ENCODE measurements at regions not wholly inside any gene's neighbourhood (a gene's known extent, or its start where the extent isn't known, plus 50 kb on each side); places are given as distances from the start of the nearest gene placed in this dataset.

- Histone ChIP-seq H3K36me3 (no peaks in the 10 kb centered on the region), H3K27ac (no peak overlapping the region), H3K4me1 (no peaks in the 10 kb centered on the region), H3K9me3 (peaks cover 0 to 12% (median 10%) of the 10 kb centered on the region in 4 donors), H3K4me3 (no peak overlapping the region), H3K27me3 (no peaks in the 10 kb centered on the region)
- TF ChIP-seq CTCF (IDR thresholded peaks at IDR 0.05): no peak
- no peak for TF ChIP-seq POLR2AphosphoS5 (IDR thresholded peaks at IDR 0.05)
- no peak for TF ChIP-seq POLR2A (IDR thresholded peaks at IDR 0.05)
- no peak for TF ChIP-seq EP300 (IDR thresholded peaks at IDR 0.05)
- ATAC-seq (ENCODE audit: low FRiP score in 2 of 2) (no peak), DNase-seq (no peak)
- WGBS, 2 donors: 81 to 89% methylated on average over 3 of the region's 3 CpGs
Observed at GRCh38 chr3:157832588-157832987, 273.6 kb downstream of the SHOX2 start.

- Histone ChIP-seq H3K4me3 (no peak overlapping the region), H3K4me1 (no peaks in the 10 kb centered on the region), H3K27me3 (no peaks in the 10 kb centered on the region), H3K36me3 (no peaks in the 10 kb centered on the region), H3K27ac (no peak overlapping the region), H3K9me3 (peaks cover 0 to 12% (median 10%) of the 10 kb centered on the region in 4 donors)
- DNase-seq (no peak), ATAC-seq (ENCODE audit: low FRiP score in 2 of 2) (no peak)
- WGBS, 2 donors: 55 to 56% methylated on average over 7 of the region's 7 CpGs
- no peak for TF ChIP-seq POLR2A (IDR thresholded peaks at IDR 0.05)
- TF ChIP-seq EP300 (IDR thresholded peaks at IDR 0.05): no peak
- TF ChIP-seq CTCF (IDR thresholded peaks at IDR 0.05): no peak
- no peak for TF ChIP-seq POLR2AphosphoS5 (IDR thresholded peaks at IDR 0.05)
Observed at GRCh38 chr3:157830556-157831236, 275.5 kb downstream of the SHOX2 start.

- H3K27ac ChIP-seq: no peak overlapping the region
- no peak for TF ChIP-seq POLR2AphosphoS5 (IDR thresholded peaks at IDR 0.05)
- no peak for TF ChIP-seq POLR2A (IDR thresholded peaks at IDR 0.05)
- no peak for TF ChIP-seq EP300 (IDR thresholded peaks at IDR 0.05)
- no peak for TF ChIP-seq CTCF (IDR thresholded peaks at IDR 0.05)
- ATAC-seq (ENCODE audit: low FRiP score in 2 of 2): no peak
- 88 to 92% methylated on average over 2 of the region's 2 CpGs for WGBS, 2 donors
- no peaks in the 10 kb centered on the region for H3K27me3 ChIP-seq
- H3K4me1 ChIP-seq: no peaks in the 10 kb centered on the region
- no peak overlapping the region for H3K4me3 ChIP-seq
- no peaks in the 10 kb centered on the region for H3K36me3 ChIP-seq
- no peak for DNase-seq
- H3K9me3 ChIP-seq: peaks cover 0 to 12% (median 10%) of the 10 kb centered on the region in 4 donors
Observed at GRCh38 chr3:157829786-157830185, 276.4 kb downstream of the SHOX2 start.

GRCh38 chr3:157824281-157824680 is 281.9 kb downstream of the SHOX2 start:
- no peak overlapping the region for H3K4me3 ChIP-seq
- TF ChIP-seq POLR2AphosphoS5 (IDR thresholded peaks at IDR 0.05): no peak
- no peak for TF ChIP-seq POLR2A (IDR thresholded peaks at IDR 0.05)
- TF ChIP-seq CTCF (IDR thresholded peaks at IDR 0.05): no peak
- TF ChIP-seq EP300 (IDR thresholded peaks at IDR 0.05): no peak
- H3K9me3 ChIP-seq: peaks cover 0 to 12% (median 10%) of the 10 kb centered on the region in 4 donors
- no peak for DNase-seq
- ATAC-seq (ENCODE audit: low FRiP score in 2 of 2): no peak
- WGBS, 2 donors: 60 to 78% methylated on average over 4 of the region's 4 CpGs
- H3K36me3 ChIP-seq: no peaks in the 10 kb centered on the region
- H3K27me3 ChIP-seq: no peaks in the 10 kb centered on the region
- no peaks in the 10 kb centered on the region for H3K4me1 ChIP-seq
- H3K27ac ChIP-seq: no peak overlapping the region

GRCh38 chr3:157823050-157823449 is 283.2 kb downstream of the SHOX2 start:
- ATAC-seq (ENCODE audit: low FRiP score in 2 of 2): no peak

More at GRCh38 chr3:157823050-157823449, 283.2 kb downstream of the SHOX2 start:
- Histone ChIP-seq H3K4me3 (no peak overlapping the region), H3K36me3 (no peaks in the 10 kb centered on the region), H3K27ac (no peak overlapping the region), H3K27me3 (no peaks in the 10 kb centered on the region), H3K4me1 (no peaks in the 10 kb centered on the region), H3K9me3 (peaks cover 0 to under 1% (median under 1%) of the 10 kb centered on the region in 4 donors)
- 81 to 96% methylated on average over 1 of the region's 1 CpG for WGBS, 2 donors
- TF ChIP-seq EP300 (IDR thresholded peaks at IDR 0.05) (no peak), POLR2A (IDR thresholded peaks at IDR 0.05) (no peak), POLR2AphosphoS5 (IDR thresholded peaks at IDR 0.05) (no peak), CTCF (IDR thresholded peaks at IDR 0.05) (no peak)
- DNase-seq: no peak

All from upper lobe of left lung (tissue), 6 donors.